ENCODE measurements at regions not wholly inside any gene's neighbourhood (a gene's known extent, or its start where the extent isn't known, plus 50 kb on each side); places are given as distances from the start of the nearest gene placed in this dataset.

- no peak for TF ChIP-seq POU5F1 (IDR thresholded peaks at IDR 0.05; ENCODE audit: low read depth, low read length)
- TF ChIP-seq ASH2L (IDR thresholded peaks at IDR 0.05; ENCODE audit: low read length) = no peak
- no peak for TF ChIP-seq EGR1 (IDR thresholded peaks at IDR 0.05; ENCODE audit: borderline replicate concordance, low read depth, low read length)
These were observed 66.5 kb downstream of the MRPL46 start (continued) for GRCh38 chr15:88400591-88401250.
